H1 (cell line): ENCODE measurements at regions not wholly inside any gene's neighbourhood (a gene's known extent, or its start where the extent isn't known, plus 50 kb on each side); places are given as distances from the start of the nearest gene placed in this dataset.

Experiments used
- CTCF ChIA-PET: fragments of 300-600 bp; sonication (Branson Sonifier 250); formaldehyde crosslinking; loops from one replicate; lab custom pipeline; 2021; ENCODE audit not compliant: partially characterized antibody; lab: Charles Lee
- POLR2A ChIA-PET: fragments of 300-600 bp; sonication (Branson Sonifier 250); formaldehyde crosslinking; loops from one replicate; lab custom pipeline; 2021; ENCODE audit warnings: inconsistent platforms; ENCODE audit not compliant: partially characterized antibody; lab: Charles Lee
- DNase-seq, 2 experiments: peaks; one replicate each; pipeline versions ENCODE4 v3.0.0 to v3.0.0-alpha.2; 2010 to 2022; ENCODE audit warnings: low spot score in 2 of 2, low read depth in 1 of 2, mixed read lengths in 1 of 2
- FAIRE-seq: peaks from 2 replicates; lab custom pipeline; 2011; peaks lifted over from hg19 to GRCh38; lab: Jason Lieb, UNC
- H2AFZ ChIP-seq: 2 replicates; pipeline ENCODE4 v1.8.1; 2012; ENCODE audit warnings: low read length, inconsistent platforms
- H2AK5ac ChIP-seq: 2 replicates; pipeline ENCODE4 v1.6.1; 2013; ENCODE audit warnings: low read depth, low read length
- H2BK120ac ChIP-seq: replicated peaks from 2 replicates; pipeline ENCODE3; 2013; ENCODE audit warnings: low read depth, low read length, inconsistent platforms
- H2BK12ac ChIP-seq: 2 replicates; pipeline ENCODE4 v1.6.1; 2013; ENCODE audit warnings: low read depth, low read length
- H2BK15ac ChIP-seq: 2 replicates; pipeline ENCODE4 v1.6.1; 2013; ENCODE audit warnings: low read length
- H2BK20ac ChIP-seq: 2 replicates; pipeline ENCODE4 v1.6.1; 2013; ENCODE audit warnings: low read length
- H2BK5ac ChIP-seq: 2 replicates; pipeline ENCODE4 v1.6.1; 2013; ENCODE audit warnings: low read depth, low read length
- H3K14ac ChIP-seq: 2 replicates; pipeline ENCODE4 v1.6.1; 2013; ENCODE audit warnings: inconsistent platforms; ENCODE audit not compliant: insufficient read length
- H3K18ac ChIP-seq: 2 replicates; pipeline ENCODE4 v1.6.1; 2013; ENCODE audit warnings: low read length; ENCODE audit errors: extremely low read depth
- H3K23ac ChIP-seq: 2 replicates; pipeline ENCODE4 v1.6.1; 2013; ENCODE audit warnings: inconsistent platforms; ENCODE audit not compliant: insufficient read length
- H3K23me2 ChIP-seq: 2 replicates; pipeline ENCODE4 v1.6.1; 2013; ENCODE audit warnings: low read depth, low read length
- H3K27ac ChIP-seq: 2 replicates; pipeline ENCODE4 v1.6.1; 2011; ENCODE audit warnings: low read depth, low read length, inconsistent platforms
- H3K27me3 ChIP-seq, 4 experiments: replicated peaks in 1 of 4; 1 replicate in 1 of 4; 2 replicates in 3 of 4; pipeline versions ENCODE4 v1.6.1 to v1.8.1; 2011 to 2013; ENCODE audit warnings: low read length in 3 of 4, mild to moderate bottlenecking in 3 of 4, inconsistent platforms in 2 of 4, mixed read lengths in 2 of 4, moderate library complexity in 1 of 4; ENCODE audit not compliant: control insufficient read depth in 3 of 4, insufficient read depth in 3 of 4; ENCODE audit errors: extremely low read depth in 1 of 4
- H3K36me3 ChIP-seq, 4 experiments: 2 replicates each; pipeline versions ENCODE4 v1.6.1 to v1.8.1; 2011 to 2013; ENCODE audit warnings: mild to moderate bottlenecking in 4 of 4, low read length in 3 of 4, moderate library complexity in 2 of 4, control low read depth in 1 of 4, inconsistent platforms in 1 of 4; ENCODE audit not compliant: insufficient read depth in 4 of 4, control insufficient read depth in 2 of 4
- H3K4ac ChIP-seq: replicated peaks from 2 replicates; pipeline ENCODE3; 2013; ENCODE audit warnings: low read length, low read depth, mixed read lengths, inconsistent platforms; ENCODE audit not compliant: insufficient read length
- H3K4me1 ChIP-seq, 4 experiments: replicated peaks in 1 of 4; 1 replicate in 1 of 4; 2 replicates in 3 of 4; pipeline versions ENCODE4 v1.6.1 to v1.8.1; 2011 to 2013; ENCODE audit warnings: low read length in 3 of 4, inconsistent platforms in 2 of 4, mixed read lengths in 1 of 4; ENCODE audit not compliant: insufficient read depth in 4 of 4, control insufficient read depth in 3 of 4
- H3K4me2 ChIP-seq, 2 experiments: 2 replicates each; pipeline versions ENCODE4 v1.6.1 to v1.8.1; 2011 to 2013; ENCODE audit warnings: low read depth in 2 of 2, low read length in 2 of 2, control low read depth in 1 of 2, inconsistent platforms in 1 of 2, mild to moderate bottlenecking in 1 of 2; ENCODE audit not compliant: insufficient read depth in 1 of 2
- H3K4me3 ChIP-seq, 4 experiments: fragments of 200-600, 300-600 bp in 1 of 4; sonication (generic), shearing (Covaris generic), sonication (Bioruptor Twin) in 1 of 4; 2 replicates each; pipeline versions ENCODE4 v1.5.1 to v1.8.1; 2011 to 2016; ENCODE audit warnings: low read length in 4 of 4, low read depth in 3 of 4, control low read depth in 2 of 4, inconsistent platforms in 2 of 4, mild to moderate bottlenecking in 2 of 4, mixed read lengths in 1 of 4, moderate library complexity in 1 of 4; ENCODE audit not compliant: insufficient read depth in 2 of 4; ENCODE audit errors: extremely low read depth in 1 of 4
- H3K56ac ChIP-seq: replicated peaks from 2 replicates; pipeline ENCODE3; 2013; ENCODE audit warnings: low read depth, mild to moderate bottlenecking, mixed read lengths, low read length, inconsistent platforms; ENCODE audit not compliant: insufficient read length
- H3K79me1 ChIP-seq: 2 replicates; pipeline ENCODE4 v1.6.1; 2013; ENCODE audit warnings: low read depth, low read length, control low read depth
- H3K79me2 ChIP-seq, 2 experiments: 2 replicates each; pipeline versions ENCODE4 v1.6.1 to v1.8.1; 2012 to 2013; ENCODE audit warnings: low read length in 2 of 2, mild to moderate bottlenecking in 2 of 2, inconsistent platforms in 1 of 2; ENCODE audit not compliant: insufficient read depth in 2 of 2, control insufficient read depth in 1 of 2
- H3K9ac ChIP-seq, 4 experiments: replicated peaks in 1 of 4; 1 replicate in 1 of 4; 2 replicates in 3 of 4; pipeline versions ENCODE4 v1.6.1 to v1.8.1; 2011 to 2013; ENCODE audit warnings: low read depth in 3 of 4, low read length in 3 of 4, control low read depth in 2 of 4, mild to moderate bottlenecking in 2 of 4, moderate library complexity in 2 of 4, inconsistent platforms in 1 of 4; ENCODE audit errors: extremely low read depth in 1 of 4
- H3K9me3 ChIP-seq, 2 experiments: 2 replicates each; pipeline versions ENCODE4 v1.6.1 to v1.8.1; 2012 to 2013; ENCODE audit warnings: mild to moderate bottlenecking in 2 of 2, moderate library complexity in 2 of 2, control low read depth in 1 of 2, inconsistent platforms in 1 of 2, low read depth in 1 of 2, low read length in 1 of 2, mixed read lengths in 1 of 2; ENCODE audit not compliant: insufficient read depth in 2 of 2
- H4K20me1 ChIP-seq, 2 experiments: replicated peaks in 1 of 2; 2 replicates each; pipeline versions ENCODE3 to v1.8.1; 2011 to 2013; ENCODE audit warnings: inconsistent platforms in 2 of 2, low read length in 2 of 2, mild to moderate bottlenecking in 1 of 2; ENCODE audit not compliant: insufficient read depth in 2 of 2, control insufficient read depth in 1 of 2
- H4K5ac ChIP-seq: 2 replicates; pipeline ENCODE4 v1.6.1; 2013; ENCODE audit warnings: low read length, low read depth, mixed read lengths, inconsistent platforms; ENCODE audit not compliant: insufficient read length
- H4K8ac ChIP-seq: 2 replicates; pipeline ENCODE4 v1.8.0; 2013; ENCODE audit warnings: mild to moderate bottlenecking, moderate library complexity, low read length, inconsistent platforms; ENCODE audit not compliant: insufficient read depth; ENCODE audit errors: extremely low read depth
- H4K91ac ChIP-seq: replicated peaks from 2 replicates; pipeline ENCODE3; 2013; ENCODE audit warnings: low read length, mixed read lengths, inconsistent platforms; ENCODE audit not compliant: insufficient read length
- BCL11A ChIP-seq, 2 experiments: IDR thresholded peaks; one replicate each; pipeline ENCODE4 v1.6.1; 2011; ENCODE audit warnings: low read depth in 2 of 2, low read length in 2 of 2, mild to moderate bottlenecking in 2 of 2
- BRCA1 ChIP-seq: IDR thresholded peaks from 2 replicates; pipeline ENCODE4 v1.6.1; 2012; ENCODE audit warnings: low read depth, low read length, improper control_type of control experiment
- CEBPB ChIP-seq: IDR thresholded peaks from 2 replicates; pipeline ENCODE4 v1.6.1; 2012; ENCODE audit warnings: low read depth, low read length
- EGR1 ChIP-seq: IDR thresholded peaks from 2 replicates; pipeline ENCODE4 v1.6.1; 2011; ENCODE audit warnings: low read depth, low read length, borderline replicate concordance
- GABPA ChIP-seq: IDR thresholded peaks from 2 replicates; pipeline ENCODE4 v1.6.1; 2011; ENCODE audit warnings: mild to moderate bottlenecking, low read length, moderate library complexity, borderline replicate concordance; ENCODE audit not compliant: insufficient read depth
- HDAC6 ChIP-seq: IDR thresholded peaks from one replicate; pipeline ENCODE4 v1.7.1; 2012; ENCODE audit warnings: low read depth, mild to moderate bottlenecking, inconsistent platforms, low read length, moderate library complexity
- MAX ChIP-seq: IDR thresholded peaks from 2 replicates; pipeline ENCODE4 v1.6.1; 2012; ENCODE audit warnings: inconsistent platforms
- SRF ChIP-seq: IDR thresholded peaks from 2 replicates; pipeline ENCODE4 v1.6.1; 2011; ENCODE audit warnings: mild to moderate bottlenecking, low read depth, low read length, moderate library complexity
- SUZ12 ChIP-seq: fragments of 200-600 bp; sonication (generic); IDR thresholded peaks from 2 replicates; pipeline ENCODE4 v1.6.1; 2012; ENCODE audit warnings: mild to moderate bottlenecking, inconsistent platforms, low read length, moderate library complexity, mixed read lengths
- YY1 ChIP-seq: IDR thresholded peaks from 2 replicates; pipeline ENCODE4 v1.6.1; 2011; ENCODE audit warnings: low read depth, mild to moderate bottlenecking, low read length

- Histone ChIP-seq H2AFZ (no peak overlapping the region), H2BK120ac (no peak overlapping the region), H3K18ac (no peak overlapping the region), H2BK5ac (no peak overlapping the region), H4K20me1 (no peaks in the 10 kb centered on the region), H2BK20ac (no peak overlapping the region; the same call in 1 of the 2 replicates), H3K79me1 (no peaks in the 10 kb centered on the region), H4K5ac (no peak overlapping the region), H4K8ac (no peak overlapping the region), H2BK12ac (no peak overlapping the region), H3K36me3 (no peaks in the 10 kb centered on the region; a peak in 1 of 8 replicates), H3K27ac (no peak overlapping the region), H3K4me2 (no peak overlapping the region), H2AK5ac (0 out of 2 replicates have a peak overlapping the region, but pooled peaks have one; percentile 24), H3K14ac (no peak overlapping the region), H3K79me2 (no peaks in the 10 kb centered on the region), H3K23ac (no peak overlapping the region), H2BK15ac (no peak overlapping the region), H3K4me3 (no peak overlapping the region), H4K91ac (no peak overlapping the region)
- no peak for DNase-seq
- no peak for TF ChIP-seq YY1
- no peak for TF ChIP-seq BRCA1
- no peak for TF ChIP-seq BCL11A (IDR thresholded peaks at IDR 0.05; ENCODE audit: low read depth in 2 of 2, low read length in 2 of 2)
- no peak for TF ChIP-seq HDAC6
- TF ChIP-seq SUZ12: no peak
- no peak for TF ChIP-seq CEBPB
- TF ChIP-seq EGR1: no peak
- TF ChIP-seq GABPA: no peak
- TF ChIP-seq MAX: no peak
- no peak for TF ChIP-seq SRF
- TF ChIP-seq, all 59 proteins: peak for 0
- no peaks in the 10 kb centered on the region for H3K27me3 ChIP-seq
- peaks cover 14% of the 10 kb centered on the region; the same call in 1 of the 2 replicates for H3K23me2 ChIP-seq
- H3K9me3 ChIP-seq: 0 out of 4 replicates have a peak, but pooled peaks cover 0 to 2% of the 10 kb centered on the region in 2 experiments
- no peak overlapping the region for H3K56ac ChIP-seq
- H3K9ac ChIP-seq: no peak overlapping the region
- CTCF ChIA-PET: interaction anchor here (0.7 kb wide), 1 partner anchor 136 kb away, joined by 3 read pairs; no protein-coding TSS in a partner anchor
- peaks cover 0 to 11% (median 5%) of the 10 kb centered on the region in 4 experiments; a peak in 5 of 7 replicates for H3K4me1 ChIP-seq
- no peak for FAIRE-seq
- H3K4ac ChIP-seq: no peak overlapping the region
- POLR2A ChIA-PET: interaction anchor here (0.7 kb wide), 1 partner anchor 560 kb away, joined by 5 read pairs; no protein-coding TSS in a partner anchor
These were observed 927.9 kb downstream of the UQCRFS1 start for GRCh38 chr19:28285078-28285477.
